AG04450 (cell line): ENCODE measurements at regions not wholly inside any gene's neighbourhood (a gene's known extent, or its start where the extent isn't known, plus 50 kb on each side); places are given as distances from the start of the nearest gene placed in this dataset.

Source experiments
- CTCF ChIA-PET: fragments of 300-600, 350-600 bp; formaldehyde crosslinking; extraction: SDS; loops from one replicate; lab custom pipeline; 2022; ENCODE audit warnings: antibody characterized with exemption, inconsistent platforms; lab: Charles Lee
- POLR2A ChIA-PET: fragments of 350-600 bp; formaldehyde crosslinking; extraction: SDS; loops from one replicate; lab custom pipeline; 2021; ENCODE audit warnings: antibody characterized with exemption, inconsistent platforms; lab: Yijun Ruan, JAX
- DNase-seq: peaks from one replicate; pipeline ENCODE4 v3.0.0-alpha.2; 2011; ENCODE audit warnings: low read depth, low spot score
- H3K27ac ChIP-seq: one replicate; pipeline ENCODE4 v1.5.1; 2012; ENCODE audit warnings: low read depth, low read length, control low read depth
- H3K27me3 ChIP-seq: one replicate; pipeline ENCODE4 v1.6.0; 2012; ENCODE audit warnings: low read length; ENCODE audit not compliant: control insufficient read depth, insufficient read depth
- H3K4me3 ChIP-seq: 2 replicates; pipeline ENCODE4 v1.5.1; 2011; ENCODE audit warnings: mild to moderate bottlenecking, low read depth, low read length, control low read depth
- H3K9me3 ChIP-seq: 2 replicates; pipeline ENCODE4 v1.5.1; 2012; ENCODE audit warnings: low read length; ENCODE audit not compliant: control insufficient read depth, insufficient read depth
- CTCF ChIP-seq: IDR thresholded peaks from 2 replicates; pipeline ENCODE4 v1.5.1; 2011; ENCODE audit warnings: low read depth, low read length, control low read depth, inconsistent platforms

- TF ChIP-seq CTCF: no peak
Measured at GRCh38 chr4:104976262-104976661, 170.4 kb upstream of the TET2 start.

GRCh38 chr4:104979083-104979760 lies 167.5 kb upstream of the TET2 start:
- no peaks in the 10 kb centered on the region for H3K9me3 ChIP-seq
- TF ChIP-seq CTCF: no peak
- H3K4me3 ChIP-seq: no peak overlapping the region
- H3K27me3 ChIP-seq: no peaks in the 10 kb centered on the region
- CTCF ChIA-PET: no interaction called here
- POLR2A ChIA-PET: no interaction called here
- no peak for DNase-seq
- H3K27ac ChIP-seq: no peak overlapping the region

More at GRCh38 chr4:104976262-104976661, 170.4 kb upstream of the TET2 start:
- POLR2A ChIA-PET: no interaction called here
- Histone ChIP-seq H3K4me3 (no peak overlapping the region), H3K27ac (no peak overlapping the region), H3K27me3 (no peaks in the 10 kb centered on the region), H3K9me3 (no peaks in the 10 kb centered on the region)
- no peak for DNase-seq
- CTCF ChIA-PET: no interaction called here

- Histone ChIP-seq H3K4me3 (no peak overlapping the region), H3K9me3 (no peaks in the 10 kb centered on the region), H3K27me3 (no peaks in the 10 kb centered on the region), H3K27ac (no peak overlapping the region)
- TF ChIP-seq CTCF: no peak
- DNase-seq: no peak
- POLR2A ChIA-PET: no interaction called here
- CTCF ChIA-PET: no interaction called here
Measured at GRCh38 chr4:104983615-104984179, 163.0 kb upstream of the TET2 start.

GRCh38 chr4:104986306-104986705 lies 160.4 kb upstream of the TET2 start:
- CTCF ChIA-PET: no interaction called here
- no peaks in the 10 kb centered on the region for H3K9me3 ChIP-seq
- POLR2A ChIA-PET: no interaction called here
- H3K27ac ChIP-seq: no peak overlapping the region
- DNase-seq: no peak
- no peak for TF ChIP-seq CTCF
- no peaks in the 10 kb centered on the region for H3K27me3 ChIP-seq
- H3K4me3 ChIP-seq: no peak overlapping the region

GRCh38 chr4:104989371-104989770 lies 157.3 kb upstream of the TET2 start:
- Histone ChIP-seq H3K27ac (no peak overlapping the region), H3K4me3 (no peak overlapping the region), H3K27me3 (no peaks in the 10 kb centered on the region), H3K9me3 (no peaks in the 10 kb centered on the region)
- POLR2A ChIA-PET: no interaction called here
- CTCF ChIA-PET: no interaction called here
- TF ChIP-seq CTCF: no peak
- peak; percentile 4 for DNase-seq
